Osteoblast (primary cell): ENCODE measurements at regions not wholly inside any gene's neighbourhood (a gene's known extent, or its start where the extent isn't known, plus 50 kb on each side); places are given as distances from the start of the nearest gene placed in this dataset.

Source experiments
- DNase-seq: peaks from one replicate; pipeline ENCODE4 v3.0.0; 2011; ENCODE audit warnings: low spot score, mixed read lengths; ENCODE audit not compliant: insufficient read length; ENCODE audit errors: missing footprints
- H2AFZ ChIP-seq: 2 replicates; pipeline ENCODE4 v1.6.0; 2011; ENCODE audit warnings: mild to moderate bottlenecking, low read length
- H3K27ac ChIP-seq: 2 replicates; pipeline ENCODE4 v1.5.1; 2011; ENCODE audit warnings: mild to moderate bottlenecking, low read depth, low read length, moderate library complexity
- H3K27me3 ChIP-seq: 2 replicates; pipeline ENCODE4 v1.6.0; 2012; ENCODE audit warnings: mild to moderate bottlenecking, control low read depth, inconsistent platforms, low read length, moderate library complexity; ENCODE audit not compliant: insufficient read depth
- H3K36me3 ChIP-seq: 2 replicates; pipeline ENCODE4 v1.5.1; 2011; ENCODE audit warnings: mild to moderate bottlenecking, low read length, control low read depth, moderate library complexity; ENCODE audit not compliant: insufficient read depth
- H3K4me1 ChIP-seq: 2 replicates; pipeline ENCODE4 v1.5.1; 2011; ENCODE audit warnings: mild to moderate bottlenecking, low read length, control low read depth, moderate library complexity; ENCODE audit not compliant: insufficient read depth
- H3K4me2 ChIP-seq: 2 replicates; pipeline ENCODE4 v1.6.0; 2011; ENCODE audit warnings: mild to moderate bottlenecking, low read length; ENCODE audit not compliant: insufficient read depth
- H3K4me3 ChIP-seq: fragments of 200-600 bp; sonication (generic); 3 replicates; pipeline ENCODE4 v1.5.1; 2012; ENCODE audit warnings: mild to moderate bottlenecking, low read length, inconsistent platforms; ENCODE audit not compliant: insufficient read depth
- H3K79me2 ChIP-seq: 2 replicates; pipeline ENCODE4 v1.6.0; 2012; ENCODE audit warnings: mild to moderate bottlenecking, low read length, control low read depth, inconsistent platforms; ENCODE audit not compliant: insufficient read depth
- H3K9me3 ChIP-seq: 2 replicates; pipeline ENCODE4 v1.5.1; 2011; ENCODE audit warnings: low read depth, low read length, control low read depth
- H4K20me1 ChIP-seq: 2 replicates; pipeline ENCODE4 v1.6.0; 2012; ENCODE audit warnings: mild to moderate bottlenecking, low read length, control low read depth; ENCODE audit not compliant: insufficient read depth
- TF ChIP-seq, protein P1 (sequence below): IDR thresholded peaks from 2 replicates; pipeline ENCODE4 v1.5.1; 2011; ENCODE audit warnings: mild to moderate bottlenecking, low read depth, low read length, moderate library complexity; ENCODE audit errors: extremely low read depth

DNA sequence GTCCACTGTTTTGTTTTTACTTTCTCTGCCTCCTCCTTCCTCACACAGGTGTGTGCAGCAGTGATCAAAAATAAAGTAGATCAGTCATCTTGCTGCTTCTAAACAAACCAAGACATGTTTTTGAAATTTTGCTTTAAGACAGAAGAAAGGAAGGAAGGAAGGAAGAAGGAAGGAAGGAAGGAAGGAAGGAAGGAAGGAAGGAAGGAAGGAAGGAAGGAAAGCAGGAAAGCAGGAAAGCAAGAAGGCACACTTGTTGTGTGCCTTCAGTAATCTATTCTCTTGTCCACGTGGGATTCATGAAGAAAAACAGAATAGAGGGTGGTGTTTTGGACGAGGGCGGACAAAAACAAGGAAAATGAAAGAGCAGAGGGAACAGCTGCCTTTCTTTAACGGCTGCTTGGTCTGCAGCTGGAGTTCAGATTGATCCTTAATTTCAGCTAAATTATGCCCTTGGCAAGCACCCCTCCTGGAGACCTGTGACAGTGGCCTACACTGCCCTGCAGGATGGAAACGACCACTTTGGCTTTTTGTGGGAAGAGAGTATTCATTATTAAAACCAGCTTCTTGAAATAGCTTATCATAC, 188.5 kb upstream of the IRX3 start:
- Histone ChIP-seq H3K27me3 (no peaks in the 10 kb centered on the region), H3K27ac (no peak overlapping the region), H3K4me2 (no peak overlapping the region), H3K36me3 (no peaks in the 10 kb centered on the region), H3K4me3 (no peak overlapping the region), H3K4me1 (no peaks in the 10 kb centered on the region), H3K9me3 (no peaks in the 10 kb centered on the region), H2AFZ (peak overlapping the region; percentile 25), H4K20me1 (no peaks in the 10 kb centered on the region), H3K79me2 (no peaks in the 10 kb centered on the region)
- no peak for DNase-seq
- TF ChIP-seq, protein P1, sequence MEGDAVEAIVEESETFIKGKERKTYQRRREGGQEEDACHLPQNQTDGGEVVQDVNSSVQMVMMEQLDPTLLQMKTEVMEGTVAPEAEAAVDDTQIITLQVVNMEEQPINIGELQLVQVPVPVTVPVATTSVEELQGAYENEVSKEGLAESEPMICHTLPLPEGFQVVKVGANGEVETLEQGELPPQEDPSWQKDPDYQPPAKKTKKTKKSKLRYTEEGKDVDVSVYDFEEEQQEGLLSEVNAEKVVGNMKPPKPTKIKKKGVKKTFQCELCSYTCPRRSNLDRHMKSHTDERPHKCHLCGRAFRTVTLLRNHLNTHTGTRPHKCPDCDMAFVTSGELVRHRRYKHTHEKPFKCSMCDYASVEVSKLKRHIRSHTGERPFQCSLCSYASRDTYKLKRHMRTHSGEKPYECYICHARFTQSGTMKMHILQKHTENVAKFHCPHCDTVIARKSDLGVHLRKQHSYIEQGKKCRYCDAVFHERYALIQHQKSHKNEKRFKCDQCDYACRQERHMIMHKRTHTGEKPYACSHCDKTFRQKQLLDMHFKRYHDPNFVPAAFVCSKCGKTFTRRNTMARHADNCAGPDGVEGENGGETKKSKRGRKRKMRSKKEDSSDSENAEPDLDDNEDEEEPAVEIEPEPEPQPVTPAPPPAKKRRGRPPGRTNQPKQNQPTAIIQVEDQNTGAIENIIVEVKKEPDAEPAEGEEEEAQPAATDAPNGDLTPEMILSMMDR = no peak

DNA sequence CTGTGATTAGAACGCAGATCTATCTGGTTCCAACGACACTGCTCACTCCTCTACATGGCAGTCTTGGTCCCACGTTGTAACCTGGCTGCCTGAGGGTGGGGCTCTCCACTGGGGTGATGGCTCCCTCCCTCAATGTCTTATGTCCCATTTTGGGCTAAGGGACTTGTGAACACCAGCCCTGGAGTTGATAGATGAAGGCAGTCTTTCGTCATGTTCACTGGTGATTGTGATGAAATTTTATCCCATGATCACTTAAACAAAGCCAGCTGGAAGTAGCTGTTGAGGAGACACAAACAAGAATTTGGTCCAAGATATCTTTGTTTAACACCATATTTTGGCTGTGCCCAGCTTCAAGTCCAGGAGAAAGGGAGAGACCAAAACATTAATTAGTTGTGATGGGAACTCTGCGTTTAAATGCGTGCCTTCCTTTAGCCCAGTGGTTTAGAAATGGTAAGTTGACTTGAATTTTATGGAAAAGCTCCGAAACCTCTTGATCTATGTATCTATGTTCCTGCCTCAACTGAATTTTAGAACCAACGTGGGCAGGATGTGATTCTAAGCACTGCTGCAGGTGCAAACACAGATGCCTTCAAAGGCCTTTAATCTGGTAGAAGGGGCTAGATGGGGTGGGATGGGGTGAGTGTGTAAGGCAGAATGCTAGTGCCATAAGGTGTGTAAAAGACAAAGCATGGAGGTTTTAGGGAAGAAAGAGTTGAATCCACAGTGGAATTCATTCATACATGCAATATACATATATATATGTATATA, 186.8 kb upstream of the IRX3 start:
- DNase-seq = no peak
- H2AFZ ChIP-seq = no peak overlapping the region
- H4K20me1 ChIP-seq = no peaks in the 10 kb centered on the region
- no peak overlapping the region for H3K27ac ChIP-seq
- no peaks in the 10 kb centered on the region for H3K79me2 ChIP-seq
- no peaks in the 10 kb centered on the region for H3K9me3 ChIP-seq
- peaks cover 4% of the 10 kb centered on the region for H3K4me1 ChIP-seq
- H3K27me3 ChIP-seq = no peaks in the 10 kb centered on the region
- TF ChIP-seq, protein P1 = no peak
- H3K36me3 ChIP-seq = no peaks in the 10 kb centered on the region
- no peak overlapping the region for H3K4me3 ChIP-seq
- no peak overlapping the region for H3K4me2 ChIP-seq

DNA sequence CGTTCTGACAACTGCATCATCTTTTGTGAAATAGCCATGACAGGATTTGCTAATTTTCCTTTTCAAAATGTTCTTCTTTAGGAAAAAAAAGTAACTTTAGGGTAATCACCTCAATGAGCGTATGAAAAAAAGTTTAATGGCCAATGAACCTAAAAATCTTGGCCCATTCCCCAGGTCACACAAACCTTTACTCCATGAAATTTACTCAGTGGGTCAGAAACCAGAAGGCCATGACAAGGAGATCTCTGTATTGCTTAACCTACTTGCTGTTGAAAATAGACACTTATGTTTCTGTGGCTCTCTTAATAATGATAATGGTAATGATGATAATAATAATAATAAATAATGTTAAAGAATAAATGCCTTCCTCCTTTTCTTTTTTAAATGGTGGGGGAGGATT, 180.8 kb upstream of the IRX3 start:
- TF ChIP-seq, protein P1 = no peak
- Histone ChIP-seq H3K36me3 (no peaks in the 10 kb centered on the region), H3K27ac (no peak overlapping the region), H3K4me3 (no peak overlapping the region), H3K4me1 (peaks cover 10% of the 10 kb centered on the region), H2AFZ (no peak overlapping the region), H4K20me1 (no peaks in the 10 kb centered on the region), H3K4me2 (no peak overlapping the region), H3K27me3 (no peaks in the 10 kb centered on the region), H3K9me3 (no peaks in the 10 kb centered on the region), H3K79me2 (no peaks in the 10 kb centered on the region)
- no peak for DNase-seq

DNA sequence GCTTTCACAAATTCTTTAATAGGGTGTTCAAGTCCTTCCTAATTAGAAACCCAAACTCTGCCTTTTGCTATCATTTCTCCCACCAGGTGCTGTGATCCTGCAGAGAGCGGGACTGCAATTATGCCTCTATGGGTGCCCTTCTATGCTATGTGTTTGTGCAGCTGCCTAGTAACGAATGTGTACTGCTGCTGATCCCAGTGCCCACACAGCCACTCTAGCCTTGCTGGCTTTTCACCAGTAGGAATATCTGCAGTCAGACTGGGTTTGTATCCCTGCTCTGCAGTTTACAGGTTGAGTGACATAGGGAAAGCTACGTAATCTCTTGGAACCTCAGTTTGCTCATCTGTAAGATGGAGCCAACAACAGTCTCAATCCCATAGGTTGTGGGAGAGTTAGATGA, 179.6 kb upstream of the IRX3 start:
- TF ChIP-seq, protein P1 = no peak
- Histone ChIP-seq H4K20me1 (no peaks in the 10 kb centered on the region), H2AFZ (no peak overlapping the region)

More for the DNA sequence above, 179.6 kb upstream of the IRX3 start:
- no peaks in the 10 kb centered on the region for H3K79me2 ChIP-seq
- no peak overlapping the region for H3K4me2 ChIP-seq
- no peak for DNase-seq
- no peak overlapping the region for H3K4me3 ChIP-seq
- no peaks in the 10 kb centered on the region for H3K27me3 ChIP-seq
- no peak overlapping the region for H3K27ac ChIP-seq
- H3K4me1 ChIP-seq = peaks cover 19% of the 10 kb centered on the region
- no peaks in the 10 kb centered on the region for H3K9me3 ChIP-seq
- H3K36me3 ChIP-seq = no peaks in the 10 kb centered on the region
